ENCODE measurements at regions not wholly inside any gene's neighbourhood (a gene's known extent, or its start where the extent isn't known, plus 50 kb on each side); places are given as distances from the start of the nearest gene placed in this dataset.

DNA sequence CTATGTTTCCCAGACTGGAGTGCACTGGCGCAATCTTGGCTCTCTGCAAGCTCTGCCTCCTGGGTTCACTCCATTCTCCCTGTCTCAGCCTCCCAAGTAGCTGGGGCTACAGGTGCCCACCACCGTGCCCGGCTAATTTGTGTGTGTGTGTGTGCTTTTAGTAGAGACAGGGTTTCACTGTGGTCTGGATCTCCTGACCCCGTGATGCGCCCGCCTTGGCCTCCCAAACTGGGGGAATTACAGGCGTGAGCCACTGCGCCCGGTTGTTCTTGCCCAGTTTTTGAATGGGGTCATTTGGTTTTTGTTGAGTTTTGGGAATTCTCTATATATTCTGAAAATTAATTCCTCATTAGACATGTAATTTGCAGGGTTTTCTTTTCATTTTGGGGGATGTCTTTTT lies 238.4 kb upstream of the PRR20A start:
- Mint-ChIP-seq H3K27me3 (ENCODE audit: insufficient read depth, unreplicated experiment) (no peaks in the 10 kb centered on the region), H3K27ac (ENCODE audit: low read depth, unreplicated experiment) (no peak overlapping the region), H3K9me3 (ENCODE audit: unreplicated experiment) (no peaks in the 10 kb centered on the region), H3K4me3 (ENCODE audit: unreplicated experiment) (no peak overlapping the region), H3K4me1 (ENCODE audit: insufficient read depth, unreplicated experiment) (no peaks in the 10 kb centered on the region), H3K36me3 (ENCODE audit: insufficient read depth, unreplicated experiment) (no peaks in the 10 kb centered on the region)
- no peak for DNase-seq (ENCODE audit: unreplicated experiment)
- intact Hi-C loops (cut with micrococcal nuclease): no loop called here
- TF ChIP-seq, protein P1, sequence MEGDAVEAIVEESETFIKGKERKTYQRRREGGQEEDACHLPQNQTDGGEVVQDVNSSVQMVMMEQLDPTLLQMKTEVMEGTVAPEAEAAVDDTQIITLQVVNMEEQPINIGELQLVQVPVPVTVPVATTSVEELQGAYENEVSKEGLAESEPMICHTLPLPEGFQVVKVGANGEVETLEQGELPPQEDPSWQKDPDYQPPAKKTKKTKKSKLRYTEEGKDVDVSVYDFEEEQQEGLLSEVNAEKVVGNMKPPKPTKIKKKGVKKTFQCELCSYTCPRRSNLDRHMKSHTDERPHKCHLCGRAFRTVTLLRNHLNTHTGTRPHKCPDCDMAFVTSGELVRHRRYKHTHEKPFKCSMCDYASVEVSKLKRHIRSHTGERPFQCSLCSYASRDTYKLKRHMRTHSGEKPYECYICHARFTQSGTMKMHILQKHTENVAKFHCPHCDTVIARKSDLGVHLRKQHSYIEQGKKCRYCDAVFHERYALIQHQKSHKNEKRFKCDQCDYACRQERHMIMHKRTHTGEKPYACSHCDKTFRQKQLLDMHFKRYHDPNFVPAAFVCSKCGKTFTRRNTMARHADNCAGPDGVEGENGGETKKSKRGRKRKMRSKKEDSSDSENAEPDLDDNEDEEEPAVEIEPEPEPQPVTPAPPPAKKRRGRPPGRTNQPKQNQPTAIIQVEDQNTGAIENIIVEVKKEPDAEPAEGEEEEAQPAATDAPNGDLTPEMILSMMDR (IDR thresholded peaks at IDR 0.05; ENCODE audit: unreplicated experiment): no peak
- no TSS peak for BruUV-seq (replicated peaks)
- POLR2A ChIA-PET: no interaction called here
- CTCF ChIA-PET: no interaction called here

DNA sequence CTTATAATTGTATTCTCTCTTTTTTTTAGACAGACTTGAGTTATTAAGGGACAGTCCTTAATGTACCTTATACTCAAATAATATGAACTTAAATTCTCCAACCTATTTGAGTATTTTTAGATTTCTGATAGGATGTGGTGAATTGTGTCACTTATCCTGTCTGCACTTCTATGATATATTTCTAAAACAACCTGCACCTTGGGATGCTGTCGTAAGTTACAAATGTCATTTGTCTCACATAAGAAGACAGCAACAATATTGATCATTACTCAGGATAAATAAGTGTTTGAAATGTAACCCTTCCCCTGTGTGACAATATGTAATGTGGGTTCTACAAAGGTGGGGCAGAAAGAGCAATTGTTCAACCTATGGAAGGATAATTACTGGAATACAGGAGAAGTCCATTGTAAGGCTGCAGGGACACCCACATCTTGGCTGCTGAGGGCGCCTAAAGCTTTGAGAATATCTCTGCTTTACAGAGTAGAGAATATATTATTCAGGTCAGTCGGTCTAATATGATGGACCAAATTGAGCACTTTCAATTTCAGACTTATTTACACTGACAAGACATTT lies 236.9 kb upstream of the PRR20A start:
- Mint-ChIP-seq H3K27ac (ENCODE audit: low read depth, unreplicated experiment) (no peak overlapping the region), H3K4me3 (ENCODE audit: unreplicated experiment) (no peak overlapping the region), H3K9me3 (ENCODE audit: unreplicated experiment) (no peaks in the 10 kb centered on the region), H3K36me3 (ENCODE audit: insufficient read depth, unreplicated experiment) (no peaks in the 10 kb centered on the region), H3K4me1 (ENCODE audit: insufficient read depth, unreplicated experiment) (peaks cover 9% of the 10 kb centered on the region), H3K27me3 (ENCODE audit: insufficient read depth, unreplicated experiment) (no peaks in the 10 kb centered on the region)
- BruUV-seq (replicated peaks): no TSS peak
- no peak for DNase-seq (ENCODE audit: unreplicated experiment)
- POLR2A ChIA-PET: no interaction called here
- intact Hi-C loops (cut with micrococcal nuclease): no loop called here
- TF ChIP-seq, protein P1 (IDR thresholded peaks at IDR 0.05; ENCODE audit: unreplicated experiment): no peak
- CTCF ChIA-PET: no interaction called here

DNA sequence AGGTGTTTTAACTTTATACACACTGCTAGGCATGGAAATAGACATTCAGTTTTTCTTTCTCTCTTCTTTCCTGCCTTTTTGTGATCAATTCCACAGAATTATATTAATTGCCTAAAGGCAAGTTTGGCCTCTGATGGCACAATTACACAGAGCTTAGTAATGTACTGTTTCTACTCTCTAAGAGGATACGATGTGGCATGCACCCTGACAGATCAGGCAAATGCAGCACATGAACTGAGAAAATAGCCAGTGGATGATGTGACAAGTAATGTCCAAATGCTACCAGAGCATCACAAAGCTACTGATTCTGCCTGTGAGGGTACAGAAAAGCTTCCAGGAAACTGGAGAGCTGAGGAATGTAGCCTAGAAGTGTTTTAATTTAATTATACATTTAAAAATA lies 233.8 kb upstream of the PRR20A start:
- Mint-ChIP-seq H3K36me3 (ENCODE audit: insufficient read depth, unreplicated experiment) (peaks cover 6% of the 10 kb centered on the region), H3K27me3 (ENCODE audit: insufficient read depth, unreplicated experiment) (no peaks in the 10 kb centered on the region), H3K9me3 (ENCODE audit: unreplicated experiment) (no peaks in the 10 kb centered on the region), H3K4me1 (ENCODE audit: insufficient read depth, unreplicated experiment) (peaks cover 9% of the 10 kb centered on the region), H3K27ac (ENCODE audit: low read depth, unreplicated experiment) (no peak overlapping the region), H3K4me3 (ENCODE audit: unreplicated experiment) (no peak overlapping the region)
- no TSS peak for BruUV-seq (replicated peaks)
- intact Hi-C loops (cut with micrococcal nuclease): no loop called here
- DNase-seq (ENCODE audit: unreplicated experiment): no peak
- POLR2A ChIA-PET: no interaction called here
- TF ChIP-seq, protein P1 (IDR thresholded peaks at IDR 0.05; ENCODE audit: unreplicated experiment): no peak
- CTCF ChIA-PET: no interaction called here

DNA sequence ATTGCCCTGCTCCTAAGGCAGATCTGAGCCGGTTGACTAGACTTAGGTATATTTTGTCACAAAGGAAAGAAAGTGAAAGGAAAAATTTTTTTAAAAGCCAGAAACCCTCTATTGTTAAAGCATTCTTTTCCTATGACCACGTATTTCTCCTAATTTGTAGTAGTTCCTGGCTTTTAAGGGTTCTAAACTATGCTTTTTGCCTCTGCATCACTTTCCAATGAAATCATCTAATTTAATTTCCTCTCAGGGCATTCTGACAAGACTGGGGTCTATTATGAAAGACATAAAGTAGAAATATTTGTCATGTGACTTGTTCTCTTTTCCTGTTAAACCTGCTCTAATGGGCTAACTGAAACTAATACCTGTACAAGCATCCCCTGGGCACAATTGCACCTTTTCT lies 233.0 kb upstream of the PRR20A start:
- DNase-seq (ENCODE audit: unreplicated experiment): no peak
- intact Hi-C loops (cut with micrococcal nuclease): no loop called here
- peaks cover 6% of the 10 kb centered on the region for H3K36me3 Mint-ChIP-seq (ENCODE audit: insufficient read depth, unreplicated experiment)
- no TSS peak for BruUV-seq (replicated peaks)
- no peaks in the 10 kb centered on the region for H3K9me3 Mint-ChIP-seq (ENCODE audit: unreplicated experiment)
- TF ChIP-seq, protein P1 (IDR thresholded peaks at IDR 0.05; ENCODE audit: unreplicated experiment): no peak
- no peak overlapping the region for H3K27ac Mint-ChIP-seq (ENCODE audit: low read depth, unreplicated experiment)
- no peak overlapping the region for H3K4me3 Mint-ChIP-seq (ENCODE audit: unreplicated experiment)
- H3K27me3 Mint-ChIP-seq (ENCODE audit: insufficient read depth, unreplicated experiment): no peaks in the 10 kb centered on the region
- CTCF ChIA-PET: no interaction called here
- POLR2A ChIA-PET: no interaction called here
- H3K4me1 Mint-ChIP-seq (ENCODE audit: insufficient read depth, unreplicated experiment): peaks cover 9% of the 10 kb centered on the region

All from MCF 10A (cell line).